OCI-LY3 (cell line): ENCODE measurements at regions not wholly inside any gene's neighbourhood (a gene's known extent, or its start where the extent isn't known, plus 50 kb on each side); places are given as distances from the start of the nearest gene placed in this dataset.

Experiments used
- H2AFZ ChIP-seq: fragments of 200-600, 300-600 bp; shearing (Covaris generic); 2 replicates; pipeline ENCODE4 v1.6.0; 2014; ENCODE audit warnings: antibody characterized with exemption, low read depth, low read length
- H3K27ac ChIP-seq: fragments of 200-600, 300-600 bp; sonication (generic); 2 replicates; pipeline ENCODE4 v1.5.1; 2014; ENCODE audit warnings: mild to moderate bottlenecking, low read length, moderate library complexity, mixed read lengths
- H3K27me3 ChIP-seq: fragments of 200-600, 300-600 bp; sonication (generic); 2 replicates; pipeline ENCODE4 v1.6.1; 2014; ENCODE audit warnings: low read depth, low read length, mixed read lengths
- H3K36me3 ChIP-seq: fragments of 200-600, 300-600 bp; sonication (generic); replicated peaks from 2 replicates; pipeline ENCODE3; 2014; ENCODE audit warnings: low read depth, low read length, mixed read lengths
- H3K4me1 ChIP-seq: fragments of 300-600, 200-600 bp; sonication (generic); 2 replicates; pipeline ENCODE4 v1.6.1; 2014; ENCODE audit warnings: low read length, mixed read lengths
- H3K4me2 ChIP-seq: fragments of 200-600, 300-600 bp; sonication (generic); 2 replicates; pipeline ENCODE4 v1.6.1; 2014; ENCODE audit warnings: low read length, mixed read lengths
- H3K4me3 ChIP-seq: fragments of 300-600, 200-600 bp; sonication (generic); 2 replicates; pipeline ENCODE4 v1.5.1; 2014; ENCODE audit warnings: antibody characterized with exemption, mild to moderate bottlenecking, low read length, moderate library complexity
- H3K79me2 ChIP-seq: fragments of 300-600, 200-600 bp; shearing (Covaris generic); 2 replicates; pipeline ENCODE4 v1.6.1; 2014; ENCODE audit warnings: mild to moderate bottlenecking, low read length, mixed read lengths
- H3K9ac ChIP-seq: fragments of 300-600, 200-600 bp; shearing (Covaris generic); 2 replicates; pipeline ENCODE4 v1.6.0; 2014; ENCODE audit warnings: mild to moderate bottlenecking, low read length, moderate library complexity
- H3K9me3 ChIP-seq: fragments of 200-600, 300-600 bp; shearing (Covaris generic); 2 replicates; pipeline ENCODE4 v1.6.1; 2014; ENCODE audit warnings: low read length, mixed read lengths; ENCODE audit not compliant: insufficient read depth
- H4K20me1 ChIP-seq: fragments of 200-600, 300-600 bp; sonication (generic); 2 replicates; pipeline ENCODE4 v1.6.1; 2016; ENCODE audit warnings: low read length, mixed read lengths; ENCODE audit not compliant: insufficient read depth
- EZH2phosphoT487 ChIP-seq: fragments of 200-600 bp; shearing (Covaris generic); IDR thresholded peaks from 2 replicates; pipeline ENCODE4 v1.6.1; 2018; ENCODE audit warnings: antibody characterized with exemption, mixed run types, low read depth
- TF ChIP-seq, protein P1 (sequence below): fragments of 200-600, 300-600 bp; sonication (generic); IDR thresholded peaks from 2 replicates; pipeline ENCODE4 v1.5.1; 2014; ENCODE audit warnings: antibody characterized with exemption, low read length, low read depth

DNA sequence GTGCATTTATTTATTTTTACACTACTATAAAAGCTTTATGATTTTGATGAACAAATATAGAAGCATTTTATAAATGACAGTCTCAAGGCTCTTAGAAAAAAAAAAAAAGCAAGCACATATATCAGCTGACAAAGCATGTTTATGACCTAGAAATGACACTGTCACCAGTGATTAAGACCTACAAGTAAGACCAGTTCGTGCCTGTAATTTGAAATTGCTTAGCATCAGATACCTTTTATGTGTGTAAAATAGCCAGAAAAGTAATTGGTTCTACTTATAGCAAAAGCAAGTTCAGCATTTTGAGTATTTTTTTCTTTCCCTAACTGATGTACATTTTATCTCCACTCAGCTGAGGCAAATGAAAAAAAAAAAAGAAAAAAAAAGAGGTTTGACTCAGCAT, 808.4 kb downstream of the CDH18 start:
- Histone ChIP-seq H2AFZ (no peak overlapping the region), H3K4me3 (no peak overlapping the region), H3K9me3 (no peaks in the 10 kb centered on the region), H3K4me2 (no peak overlapping the region), H3K27ac (no peak overlapping the region), H3K36me3 (no peaks in the 10 kb centered on the region), H3K9ac (no peak overlapping the region), H3K79me2 (no peaks in the 10 kb centered on the region), H4K20me1 (no peaks in the 10 kb centered on the region), H3K4me1 (no peaks in the 10 kb centered on the region), H3K27me3 (no peaks in the 10 kb centered on the region)
- no peak for TF ChIP-seq EZH2phosphoT487
- TF ChIP-seq, protein P1, sequence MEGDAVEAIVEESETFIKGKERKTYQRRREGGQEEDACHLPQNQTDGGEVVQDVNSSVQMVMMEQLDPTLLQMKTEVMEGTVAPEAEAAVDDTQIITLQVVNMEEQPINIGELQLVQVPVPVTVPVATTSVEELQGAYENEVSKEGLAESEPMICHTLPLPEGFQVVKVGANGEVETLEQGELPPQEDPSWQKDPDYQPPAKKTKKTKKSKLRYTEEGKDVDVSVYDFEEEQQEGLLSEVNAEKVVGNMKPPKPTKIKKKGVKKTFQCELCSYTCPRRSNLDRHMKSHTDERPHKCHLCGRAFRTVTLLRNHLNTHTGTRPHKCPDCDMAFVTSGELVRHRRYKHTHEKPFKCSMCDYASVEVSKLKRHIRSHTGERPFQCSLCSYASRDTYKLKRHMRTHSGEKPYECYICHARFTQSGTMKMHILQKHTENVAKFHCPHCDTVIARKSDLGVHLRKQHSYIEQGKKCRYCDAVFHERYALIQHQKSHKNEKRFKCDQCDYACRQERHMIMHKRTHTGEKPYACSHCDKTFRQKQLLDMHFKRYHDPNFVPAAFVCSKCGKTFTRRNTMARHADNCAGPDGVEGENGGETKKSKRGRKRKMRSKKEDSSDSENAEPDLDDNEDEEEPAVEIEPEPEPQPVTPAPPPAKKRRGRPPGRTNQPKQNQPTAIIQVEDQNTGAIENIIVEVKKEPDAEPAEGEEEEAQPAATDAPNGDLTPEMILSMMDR: no peak

DNA sequence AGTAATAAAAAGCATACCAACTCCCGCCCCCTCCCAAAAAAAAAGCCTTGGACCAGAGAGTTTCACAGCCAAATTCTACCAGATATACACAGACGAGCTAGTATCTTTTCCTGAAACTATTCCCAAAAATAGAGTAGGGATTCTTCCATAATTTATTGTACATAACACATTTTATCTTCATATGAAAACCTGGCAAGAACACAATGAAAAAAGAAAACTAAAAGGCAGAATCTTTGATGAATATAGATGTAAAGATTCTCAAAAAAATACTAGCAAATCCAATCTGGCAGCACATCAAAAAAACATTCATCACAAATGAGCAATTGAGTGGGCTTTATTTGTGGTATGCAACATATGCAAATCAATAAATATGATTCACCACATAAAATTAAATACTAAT, 798.8 kb downstream of the CDH18 start:
- H3K9me3 ChIP-seq: no peaks in the 10 kb centered on the region
- no peaks in the 10 kb centered on the region for H4K20me1 ChIP-seq
- H3K27me3 ChIP-seq: no peaks in the 10 kb centered on the region
- no peak overlapping the region for H3K27ac ChIP-seq
- H3K4me2 ChIP-seq: no peak overlapping the region
- no peaks in the 10 kb centered on the region for H3K4me1 ChIP-seq
- no peak overlapping the region for H2AFZ ChIP-seq
- no peak for TF ChIP-seq EZH2phosphoT487
- TF ChIP-seq, protein P1: no peak
- no peaks in the 10 kb centered on the region for H3K79me2 ChIP-seq
- no peak overlapping the region for H3K4me3 ChIP-seq
- no peaks in the 10 kb centered on the region for H3K36me3 ChIP-seq
- no peak overlapping the region for H3K9ac ChIP-seq

DNA sequence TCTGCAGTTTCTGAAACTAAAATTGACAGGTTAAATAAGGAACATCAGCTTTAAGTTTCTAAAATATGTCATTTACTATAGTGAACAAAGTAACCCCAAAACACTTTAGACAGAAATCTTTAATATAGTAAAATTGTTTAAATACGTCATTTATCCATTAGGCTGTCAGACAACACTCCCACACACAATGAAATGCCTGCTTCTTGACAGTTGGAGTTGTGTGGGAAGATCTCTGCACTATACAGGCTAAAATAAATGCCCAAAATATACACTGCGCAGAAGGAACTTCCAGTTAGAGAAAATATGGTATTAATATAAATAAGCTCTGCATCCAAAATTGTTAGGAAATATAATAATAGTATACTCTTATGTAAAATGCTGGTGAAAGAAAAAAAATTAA, 794.4 kb downstream of the CDH18 start:
- Histone ChIP-seq H3K4me1 (no peaks in the 10 kb centered on the region), H3K36me3 (no peaks in the 10 kb centered on the region), H3K79me2 (no peaks in the 10 kb centered on the region), H3K9me3 (no peaks in the 10 kb centered on the region), H3K27ac (no peak overlapping the region), H3K9ac (no peak overlapping the region), H3K4me2 (no peak overlapping the region), H2AFZ (no peak overlapping the region), H3K27me3 (no peaks in the 10 kb centered on the region), H4K20me1 (no peaks in the 10 kb centered on the region), H3K4me3 (no peak overlapping the region)
- TF ChIP-seq EZH2phosphoT487: no peak
- TF ChIP-seq, protein P1: no peak

DNA sequence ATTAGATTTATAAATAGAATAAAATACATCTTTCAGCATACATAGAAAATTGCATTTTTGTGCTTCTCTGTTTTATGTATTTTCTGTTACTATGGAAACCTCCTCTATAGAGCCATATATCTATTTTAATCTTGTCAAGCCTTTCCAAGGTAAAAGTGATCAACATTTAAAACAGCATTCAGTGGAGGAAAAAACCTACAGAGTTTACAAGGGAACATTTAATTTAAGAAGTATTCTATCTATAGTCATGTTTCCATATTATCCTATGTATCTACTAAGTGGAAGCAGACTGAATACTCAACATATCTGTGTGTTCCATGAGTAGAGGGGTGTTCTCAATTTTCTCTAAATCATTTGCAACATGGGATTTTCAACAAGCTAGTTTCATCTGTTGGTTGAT, 791.4 kb downstream of the CDH18 start:
- Histone ChIP-seq H4K20me1 (no peaks in the 10 kb centered on the region), H3K9ac (no peak overlapping the region), H2AFZ (no peak overlapping the region)

More for the DNA sequence above, 791.4 kb downstream of the CDH18 start:
- no peaks in the 10 kb centered on the region for H3K36me3 ChIP-seq
- H3K79me2 ChIP-seq: no peaks in the 10 kb centered on the region
- H3K27ac ChIP-seq: no peak overlapping the region
- TF ChIP-seq EZH2phosphoT487: no peak
- TF ChIP-seq, protein P1: no peak
- no peaks in the 10 kb centered on the region for H3K9me3 ChIP-seq
- H3K4me3 ChIP-seq: no peak overlapping the region
- H3K4me1 ChIP-seq: no peaks in the 10 kb centered on the region
- no peaks in the 10 kb centered on the region for H3K27me3 ChIP-seq
- no peak overlapping the region for H3K4me2 ChIP-seq
